HL-60 (cell line): ENCODE measurements at regions not wholly inside any gene's neighbourhood (a gene's known extent, or its start where the extent isn't known, plus 50 kb on each side); places are given as distances from the start of the nearest gene placed in this dataset.

Source experiments
- DNase-seq, 2 experiments: peaks; one replicate each; pipeline ENCODE4 v3.0.0-alpha.2; 2010 to 2020; ENCODE audit warnings: low read depth in 1 of 2, low spot score in 1 of 2
- H3K27ac ChIP-seq: fragments of 250-450 bp; sonication (Bioruptor Pico); replicated peaks from 2 replicates; pipeline ENCODE4 v1.5.1; 2020; ENCODE audit warnings: mild to moderate bottlenecking, moderate library complexity
- H3K27me3 ChIP-seq: fragments of 250-450 bp; sonication (Bioruptor Pico); 2 replicates; pipeline ENCODE4 v1.5.1; 2021; ENCODE audit warnings: mild to moderate bottlenecking, moderate library complexity; ENCODE audit not compliant: insufficient read depth, poor library complexity, severe bottlenecking
- H3K4me3 ChIP-seq: replicated peaks from 2 replicates; pipeline ENCODE4 v1.5.1; 2011; ENCODE audit warnings: mild to moderate bottlenecking, control low read depth, low read length; ENCODE audit not compliant: insufficient read depth
- GABPA ChIP-seq: IDR thresholded peaks from 2 replicates; pipeline ENCODE4 v1.6.1; 2012; ENCODE audit warnings: low read depth
- POLR2AphosphoS5 ChIP-seq: IDR thresholded peaks from 2 replicates; pipeline ENCODE4 v1.6.1; 2012; ENCODE audit warnings: low read depth
- SPI1 ChIP-seq: IDR thresholded peaks from 2 replicates; pipeline ENCODE4 v1.6.1; 2012; ENCODE audit warnings: low read depth, mild to moderate bottlenecking, borderline replicate concordance
- TF ChIP-seq, protein P1 (sequence below): IDR thresholded peaks from one replicate; pipeline ENCODE4 v1.5.1; 2011; ENCODE audit warnings: low read length, control low read depth, inconsistent platforms; ENCODE audit not compliant: insufficient read depth
- TF ChIP-seq, protein P2 (sequence below): IDR thresholded peaks from 2 replicates; pipeline ENCODE4 v1.6.1; 2012; ENCODE audit warnings: low read depth; ENCODE audit not compliant: insufficient replicate concordance

DNA sequence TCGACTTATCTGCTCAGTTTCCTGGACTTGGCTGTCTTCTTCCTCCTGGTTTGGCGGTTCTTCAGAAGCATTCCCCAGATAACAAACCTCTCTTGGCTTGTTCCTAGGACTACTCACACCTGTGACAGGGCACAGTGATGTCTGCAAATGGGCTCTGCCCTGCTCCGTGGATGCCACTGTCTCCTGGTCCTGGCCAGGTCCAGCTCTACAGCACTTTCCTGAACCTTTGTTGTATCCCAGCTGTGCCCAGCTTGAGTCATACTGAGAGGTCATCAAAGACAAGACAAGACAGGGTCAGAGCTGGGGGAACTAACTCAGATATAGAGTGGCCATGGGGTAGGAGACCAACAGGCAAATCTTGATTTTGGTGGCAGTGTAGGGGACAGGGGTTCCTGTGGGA lies 102.7 kb upstream of the SLC22A23 start:
- DNase-seq = no peak

DNA sequence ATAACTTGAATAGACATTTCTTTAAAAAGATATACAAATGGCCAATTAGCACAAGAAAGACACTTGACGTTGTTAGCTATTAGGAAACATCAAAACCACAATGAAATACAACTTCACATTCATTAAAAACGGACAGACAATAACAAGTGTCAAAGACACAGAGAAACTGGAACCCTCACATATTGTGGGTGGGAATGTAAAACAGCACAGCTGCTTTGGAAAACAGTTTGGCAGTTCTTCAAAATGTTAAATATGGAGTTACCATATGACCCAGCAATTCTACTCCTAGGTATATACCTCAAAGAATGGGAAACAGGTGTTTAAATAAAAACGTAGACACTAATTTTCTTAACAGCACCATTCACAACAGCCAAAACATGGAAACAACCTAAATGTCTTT lies 100.5 kb upstream of the SLC22A23 start:
- H3K4me3 ChIP-seq = no peak overlapping the region
- no peak for DNase-seq
- no peak for TF ChIP-seq SPI1
- no peak for TF ChIP-seq GABPA
- TF ChIP-seq, protein P1, sequence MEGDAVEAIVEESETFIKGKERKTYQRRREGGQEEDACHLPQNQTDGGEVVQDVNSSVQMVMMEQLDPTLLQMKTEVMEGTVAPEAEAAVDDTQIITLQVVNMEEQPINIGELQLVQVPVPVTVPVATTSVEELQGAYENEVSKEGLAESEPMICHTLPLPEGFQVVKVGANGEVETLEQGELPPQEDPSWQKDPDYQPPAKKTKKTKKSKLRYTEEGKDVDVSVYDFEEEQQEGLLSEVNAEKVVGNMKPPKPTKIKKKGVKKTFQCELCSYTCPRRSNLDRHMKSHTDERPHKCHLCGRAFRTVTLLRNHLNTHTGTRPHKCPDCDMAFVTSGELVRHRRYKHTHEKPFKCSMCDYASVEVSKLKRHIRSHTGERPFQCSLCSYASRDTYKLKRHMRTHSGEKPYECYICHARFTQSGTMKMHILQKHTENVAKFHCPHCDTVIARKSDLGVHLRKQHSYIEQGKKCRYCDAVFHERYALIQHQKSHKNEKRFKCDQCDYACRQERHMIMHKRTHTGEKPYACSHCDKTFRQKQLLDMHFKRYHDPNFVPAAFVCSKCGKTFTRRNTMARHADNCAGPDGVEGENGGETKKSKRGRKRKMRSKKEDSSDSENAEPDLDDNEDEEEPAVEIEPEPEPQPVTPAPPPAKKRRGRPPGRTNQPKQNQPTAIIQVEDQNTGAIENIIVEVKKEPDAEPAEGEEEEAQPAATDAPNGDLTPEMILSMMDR = no peak
- TF ChIP-seq, protein P2, sequence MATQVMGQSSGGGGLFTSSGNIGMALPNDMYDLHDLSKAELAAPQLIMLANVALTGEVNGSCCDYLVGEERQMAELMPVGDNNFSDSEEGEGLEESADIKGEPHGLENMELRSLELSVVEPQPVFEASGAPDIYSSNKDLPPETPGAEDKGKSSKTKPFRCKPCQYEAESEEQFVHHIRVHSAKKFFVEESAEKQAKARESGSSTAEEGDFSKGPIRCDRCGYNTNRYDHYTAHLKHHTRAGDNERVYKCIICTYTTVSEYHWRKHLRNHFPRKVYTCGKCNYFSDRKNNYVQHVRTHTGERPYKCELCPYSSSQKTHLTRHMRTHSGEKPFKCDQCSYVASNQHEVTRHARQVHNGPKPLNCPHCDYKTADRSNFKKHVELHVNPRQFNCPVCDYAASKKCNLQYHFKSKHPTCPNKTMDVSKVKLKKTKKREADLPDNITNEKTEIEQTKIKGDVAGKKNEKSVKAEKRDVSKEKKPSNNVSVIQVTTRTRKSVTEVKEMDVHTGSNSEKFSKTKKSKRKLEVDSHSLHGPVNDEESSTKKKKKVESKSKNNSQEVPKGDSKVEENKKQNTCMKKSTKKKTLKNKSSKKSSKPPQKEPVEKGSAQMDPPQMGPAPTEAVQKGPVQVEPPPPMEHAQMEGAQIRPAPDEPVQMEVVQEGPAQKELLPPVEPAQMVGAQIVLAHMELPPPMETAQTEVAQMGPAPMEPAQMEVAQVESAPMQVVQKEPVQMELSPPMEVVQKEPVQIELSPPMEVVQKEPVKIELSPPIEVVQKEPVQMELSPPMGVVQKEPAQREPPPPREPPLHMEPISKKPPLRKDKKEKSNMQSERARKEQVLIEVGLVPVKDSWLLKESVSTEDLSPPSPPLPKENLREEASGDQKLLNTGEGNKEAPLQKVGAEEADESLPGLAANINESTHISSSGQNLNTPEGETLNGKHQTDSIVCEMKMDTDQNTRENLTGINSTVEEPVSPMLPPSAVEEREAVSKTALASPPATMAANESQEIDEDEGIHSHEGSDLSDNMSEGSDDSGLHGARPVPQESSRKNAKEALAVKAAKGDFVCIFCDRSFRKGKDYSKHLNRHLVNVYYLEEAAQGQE = no peak
- TF ChIP-seq POLR2AphosphoS5 = no peak
- H3K27me3 ChIP-seq = peaks cover 4% of the 10 kb centered on the region
- H3K27ac ChIP-seq = no peak overlapping the region

More for the DNA sequence above, 102.7 kb upstream of the SLC22A23 start:
- no peak overlapping the region for H3K27ac ChIP-seq
- TF ChIP-seq POLR2AphosphoS5 (no peak), SPI1 (no peak), GABPA (no peak)
- TF ChIP-seq, protein P2 = no peak
- TF ChIP-seq, protein P1 = no peak
- peaks cover 4% of the 10 kb centered on the region for H3K27me3 ChIP-seq
- H3K4me3 ChIP-seq = no peak overlapping the region

DNA sequence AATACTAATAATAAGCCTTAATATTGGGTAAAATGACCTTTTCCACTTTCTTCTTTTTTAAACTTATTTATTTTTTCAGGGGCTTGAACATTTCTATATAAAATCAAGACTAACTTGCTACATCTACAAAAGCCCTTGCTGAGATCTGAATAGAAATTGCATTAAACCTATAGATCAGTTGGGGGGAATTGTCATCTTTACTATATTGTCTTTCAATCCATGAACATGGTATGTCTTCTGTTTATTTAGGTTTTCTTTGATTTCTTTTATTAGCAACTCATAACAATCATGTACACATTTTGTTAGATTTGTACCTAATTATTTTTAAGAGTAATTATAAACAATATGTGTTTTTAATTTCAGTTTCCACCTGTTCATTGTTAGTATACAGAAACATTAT lies 96.4 kb upstream of the SLC22A23 start:
- no peak for DNase-seq
- H3K27me3 ChIP-seq = peaks cover 4% of the 10 kb centered on the region
- H3K4me3 ChIP-seq = no peak overlapping the region
- no peak overlapping the region for H3K27ac ChIP-seq
- TF ChIP-seq, protein P2 = no peak
- TF ChIP-seq POLR2AphosphoS5 = no peak
- no peak for TF ChIP-seq SPI1
- TF ChIP-seq, protein P1 = no peak
- no peak for TF ChIP-seq GABPA
